HL-60 (cell line): ENCODE measurements at regions not wholly inside any gene's neighbourhood (a gene's known extent, or its start where the extent isn't known, plus 50 kb on each side); places are given as distances from the start of the nearest gene placed in this dataset.

Source experiments
- DNase-seq, 2 experiments: peaks; one replicate each; pipeline ENCODE4 v3.0.0-alpha.2; 2010 to 2020; ENCODE audit warnings: low read depth in 1 of 2, low spot score in 1 of 2
- H3K27ac ChIP-seq: fragments of 250-450 bp; sonication (Bioruptor Pico); replicated peaks from 2 replicates; pipeline ENCODE4 v1.5.1; 2020; ENCODE audit warnings: mild to moderate bottlenecking, moderate library complexity
- H3K27me3 ChIP-seq: fragments of 250-450 bp; sonication (Bioruptor Pico); 2 replicates; pipeline ENCODE4 v1.5.1; 2021; ENCODE audit warnings: mild to moderate bottlenecking, moderate library complexity; ENCODE audit not compliant: insufficient read depth, poor library complexity, severe bottlenecking
- H3K4me3 ChIP-seq: replicated peaks from 2 replicates; pipeline ENCODE4 v1.5.1; 2011; ENCODE audit warnings: mild to moderate bottlenecking, control low read depth, low read length; ENCODE audit not compliant: insufficient read depth
- CTCF ChIP-seq: IDR thresholded peaks from one replicate; pipeline ENCODE4 v1.5.1; 2011; ENCODE audit warnings: low read length, control low read depth, inconsistent platforms; ENCODE audit not compliant: insufficient read depth
- GABPA ChIP-seq: IDR thresholded peaks from 2 replicates; pipeline ENCODE4 v1.6.1; 2012; ENCODE audit warnings: low read depth
- POLR2AphosphoS5 ChIP-seq: IDR thresholded peaks from 2 replicates; pipeline ENCODE4 v1.6.1; 2012; ENCODE audit warnings: low read depth
- SPI1 ChIP-seq: IDR thresholded peaks from 2 replicates; pipeline ENCODE4 v1.6.1; 2012; ENCODE audit warnings: low read depth, mild to moderate bottlenecking, borderline replicate concordance
- TF ChIP-seq, protein P1 (sequence below): IDR thresholded peaks from 2 replicates; pipeline ENCODE4 v1.6.1; 2012; ENCODE audit warnings: low read depth; ENCODE audit not compliant: insufficient replicate concordance

GRCh38 chr15:81555346-81555745, 181.3 kb upstream of the TMC3 start:
- no peaks in the 10 kb centered on the region for H3K27me3 ChIP-seq
- no peak overlapping the region for H3K27ac ChIP-seq
- TF ChIP-seq, protein P1, sequence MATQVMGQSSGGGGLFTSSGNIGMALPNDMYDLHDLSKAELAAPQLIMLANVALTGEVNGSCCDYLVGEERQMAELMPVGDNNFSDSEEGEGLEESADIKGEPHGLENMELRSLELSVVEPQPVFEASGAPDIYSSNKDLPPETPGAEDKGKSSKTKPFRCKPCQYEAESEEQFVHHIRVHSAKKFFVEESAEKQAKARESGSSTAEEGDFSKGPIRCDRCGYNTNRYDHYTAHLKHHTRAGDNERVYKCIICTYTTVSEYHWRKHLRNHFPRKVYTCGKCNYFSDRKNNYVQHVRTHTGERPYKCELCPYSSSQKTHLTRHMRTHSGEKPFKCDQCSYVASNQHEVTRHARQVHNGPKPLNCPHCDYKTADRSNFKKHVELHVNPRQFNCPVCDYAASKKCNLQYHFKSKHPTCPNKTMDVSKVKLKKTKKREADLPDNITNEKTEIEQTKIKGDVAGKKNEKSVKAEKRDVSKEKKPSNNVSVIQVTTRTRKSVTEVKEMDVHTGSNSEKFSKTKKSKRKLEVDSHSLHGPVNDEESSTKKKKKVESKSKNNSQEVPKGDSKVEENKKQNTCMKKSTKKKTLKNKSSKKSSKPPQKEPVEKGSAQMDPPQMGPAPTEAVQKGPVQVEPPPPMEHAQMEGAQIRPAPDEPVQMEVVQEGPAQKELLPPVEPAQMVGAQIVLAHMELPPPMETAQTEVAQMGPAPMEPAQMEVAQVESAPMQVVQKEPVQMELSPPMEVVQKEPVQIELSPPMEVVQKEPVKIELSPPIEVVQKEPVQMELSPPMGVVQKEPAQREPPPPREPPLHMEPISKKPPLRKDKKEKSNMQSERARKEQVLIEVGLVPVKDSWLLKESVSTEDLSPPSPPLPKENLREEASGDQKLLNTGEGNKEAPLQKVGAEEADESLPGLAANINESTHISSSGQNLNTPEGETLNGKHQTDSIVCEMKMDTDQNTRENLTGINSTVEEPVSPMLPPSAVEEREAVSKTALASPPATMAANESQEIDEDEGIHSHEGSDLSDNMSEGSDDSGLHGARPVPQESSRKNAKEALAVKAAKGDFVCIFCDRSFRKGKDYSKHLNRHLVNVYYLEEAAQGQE: no peak
- no peak for TF ChIP-seq GABPA
- TF ChIP-seq POLR2AphosphoS5: no peak
- TF ChIP-seq CTCF: no peak
- TF ChIP-seq SPI1: no peak
- no peak overlapping the region for H3K4me3 ChIP-seq
- DNase-seq: no peak

GRCh38 chr15:81548365-81549130, 174.5 kb upstream of the TMC3 start:
- no peak overlapping the region for H3K4me3 ChIP-seq
- H3K27ac ChIP-seq: no peak overlapping the region
- no peak for DNase-seq
- TF ChIP-seq, protein P1: no peak
- TF ChIP-seq GABPA (no peak), CTCF (no peak)
- peaks cover 2% of the 10 kb centered on the region for H3K27me3 ChIP-seq

- TF ChIP-seq CTCF: no peak
- TF ChIP-seq POLR2AphosphoS5: no peak
- TF ChIP-seq GABPA: no peak
- TF ChIP-seq, protein P1: no peak
- TF ChIP-seq SPI1: no peak
- Histone ChIP-seq H3K27me3 (peaks cover 2% of the 10 kb centered on the region), H3K4me3 (no peak overlapping the region), H3K27ac (no peak overlapping the region)
- no peak for DNase-seq
Measured at GRCh38 chr15:81547521-81548132, 173.6 kb upstream of the TMC3 start.
